ENCODE measurements at regions not wholly inside any gene's neighbourhood (a gene's known extent, or its start where the extent isn't known, plus 50 kb on each side); places are given as distances from the start of the nearest gene placed in this dataset.

GRCh38 chr3:168341956-168342936 lies 246.5 kb upstream of the GOLIM4 start:
- FAIRE-seq: no peak
- no peak for DNase-seq (ENCODE audit: insufficient read length, low spot score)

- no peak for DNase-seq (ENCODE audit: insufficient read length, low spot score)
- no peak for FAIRE-seq
Observed at GRCh38 chr3:168341192-168341815, 245.6 kb upstream of the GOLIM4 start.

GRCh38 chr3:168338161-168338560 lies 242.4 kb upstream of the GOLIM4 start:
- FAIRE-seq (no peak), DNase-seq (ENCODE audit: insufficient read length, low spot score) (no peak)

GRCh38 chr3:168336276-168336675 lies 240.6 kb upstream of the GOLIM4 start:
- DNase-seq (ENCODE audit: insufficient read length, low spot score) (no peak), FAIRE-seq (no peak)

- DNase-seq (ENCODE audit: insufficient read length, low spot score): no peak
- no peak for FAIRE-seq
Observed at GRCh38 chr3:168333410-168333935, 237.7 kb upstream of the GOLIM4 start.

GRCh38 chr3:168331756-168332155 lies 236.0 kb upstream of the GOLIM4 start:
- FAIRE-seq (no peak), DNase-seq (ENCODE audit: insufficient read length, low spot score) (no peak)

GRCh38 chr3:168330983-168331382 lies 235.3 kb upstream of the GOLIM4 start:
- no peak for FAIRE-seq

GRCh38 chr3:168327856-168328255 lies 232.1 kb upstream of the GOLIM4 start:
- FAIRE-seq (no peak), DNase-seq (ENCODE audit: insufficient read length, low spot score) (no peak)

More at GRCh38 chr3:168330983-168331382, 235.3 kb upstream of the GOLIM4 start:
- no peak for DNase-seq (ENCODE audit: insufficient read length, low spot score)

GRCh38 chr3:168325684-168326083 lies 230.0 kb upstream of the GOLIM4 start:
- FAIRE-seq: no peak
- no peak for DNase-seq (ENCODE audit: insufficient read length, low spot score)

GRCh38 chr3:168322941-168323340 lies 227.2 kb upstream of the GOLIM4 start:
- DNase-seq (ENCODE audit: insufficient read length, low spot score): no peak
- no peak for FAIRE-seq

GRCh38 chr3:168314166-168314565 lies 218.4 kb upstream of the GOLIM4 start:
- FAIRE-seq: no peak
- no peak for DNase-seq (ENCODE audit: insufficient read length, low spot score)

- FAIRE-seq (no peak), DNase-seq (ENCODE audit: insufficient read length, low spot score) (no peak)
Observed at GRCh38 chr3:168312984-168313383, 217.3 kb upstream of the GOLIM4 start.

- no peak for FAIRE-seq
Observed at GRCh38 chr3:168307893-168308292, 212.2 kb upstream of the GOLIM4 start.

GRCh38 chr3:168295027-168295426 lies 199.3 kb upstream of the GOLIM4 start:
- FAIRE-seq: no peak
- DNase-seq (ENCODE audit: insufficient read length, low spot score): no peak

More at GRCh38 chr3:168307893-168308292, 212.2 kb upstream of the GOLIM4 start:
- no peak for DNase-seq (ENCODE audit: insufficient read length, low spot score)

GRCh38 chr3:168292296-168292695 lies 196.6 kb upstream of the GOLIM4 start:
- no peak for FAIRE-seq
- DNase-seq (ENCODE audit: insufficient read length, low spot score): no peak

GRCh38 chr3:168289471-168290008 lies 193.8 kb upstream of the GOLIM4 start:
- DNase-seq (ENCODE audit: insufficient read length, low spot score): no peak
- no peak for FAIRE-seq

GRCh38 chr3:168288511-168289401 lies 193.0 kb upstream of the GOLIM4 start:
- FAIRE-seq: no peak

GRCh38 chr3:168285506-168285905 lies 189.8 kb upstream of the GOLIM4 start:
- DNase-seq (ENCODE audit: insufficient read length, low spot score) (no peak), FAIRE-seq (no peak)

More at GRCh38 chr3:168288511-168289401, 193.0 kb upstream of the GOLIM4 start:
- no peak for DNase-seq (ENCODE audit: insufficient read length, low spot score)

GRCh38 chr3:168284728-168285127 lies 189.0 kb upstream of the GOLIM4 start:
- no peak for FAIRE-seq
- no peak for DNase-seq (ENCODE audit: insufficient read length, low spot score)

- DNase-seq (ENCODE audit: insufficient read length, low spot score): no peak
- no peak for FAIRE-seq
Observed at GRCh38 chr3:168275662-168276061, 179.9 kb upstream of the GOLIM4 start.

All from GM19239 (cell line).